ENCODE measurements at regions not wholly inside any gene's neighbourhood (a gene's known extent, or its start where the extent isn't known, plus 50 kb on each side); places are given as distances from the start of the nearest gene placed in this dataset.

DNA sequence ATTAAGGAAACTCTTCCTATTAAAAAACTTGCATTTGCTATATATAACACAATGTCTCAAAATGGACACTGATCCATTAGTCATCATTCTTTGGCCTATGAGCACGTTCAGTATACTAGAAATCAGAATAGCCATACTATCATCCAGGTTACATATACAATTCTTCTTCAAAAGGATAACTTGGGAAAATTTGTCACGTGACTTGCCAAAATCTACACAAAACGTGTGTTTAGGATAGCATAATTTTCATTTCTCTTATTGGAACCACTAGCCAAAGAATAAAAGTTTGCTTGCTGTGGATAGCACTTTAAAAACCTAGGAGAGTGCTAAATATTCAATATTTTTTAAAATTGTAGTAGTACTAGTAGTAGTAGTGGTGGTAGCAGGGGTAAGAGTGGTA is 714.3 kb upstream of the FOXG1 start:
- H3K4me3 ChIP-seq (ENCODE audit: low read length), result no peak overlapping the region
- TF ChIP-seq, protein P1, sequence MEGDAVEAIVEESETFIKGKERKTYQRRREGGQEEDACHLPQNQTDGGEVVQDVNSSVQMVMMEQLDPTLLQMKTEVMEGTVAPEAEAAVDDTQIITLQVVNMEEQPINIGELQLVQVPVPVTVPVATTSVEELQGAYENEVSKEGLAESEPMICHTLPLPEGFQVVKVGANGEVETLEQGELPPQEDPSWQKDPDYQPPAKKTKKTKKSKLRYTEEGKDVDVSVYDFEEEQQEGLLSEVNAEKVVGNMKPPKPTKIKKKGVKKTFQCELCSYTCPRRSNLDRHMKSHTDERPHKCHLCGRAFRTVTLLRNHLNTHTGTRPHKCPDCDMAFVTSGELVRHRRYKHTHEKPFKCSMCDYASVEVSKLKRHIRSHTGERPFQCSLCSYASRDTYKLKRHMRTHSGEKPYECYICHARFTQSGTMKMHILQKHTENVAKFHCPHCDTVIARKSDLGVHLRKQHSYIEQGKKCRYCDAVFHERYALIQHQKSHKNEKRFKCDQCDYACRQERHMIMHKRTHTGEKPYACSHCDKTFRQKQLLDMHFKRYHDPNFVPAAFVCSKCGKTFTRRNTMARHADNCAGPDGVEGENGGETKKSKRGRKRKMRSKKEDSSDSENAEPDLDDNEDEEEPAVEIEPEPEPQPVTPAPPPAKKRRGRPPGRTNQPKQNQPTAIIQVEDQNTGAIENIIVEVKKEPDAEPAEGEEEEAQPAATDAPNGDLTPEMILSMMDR (conservative IDR thresholded peaks at IDR 0.05; ENCODE audit: low read length), result no peak
- DNase-seq (ENCODE audit: low read depth), result no peak

DNA sequence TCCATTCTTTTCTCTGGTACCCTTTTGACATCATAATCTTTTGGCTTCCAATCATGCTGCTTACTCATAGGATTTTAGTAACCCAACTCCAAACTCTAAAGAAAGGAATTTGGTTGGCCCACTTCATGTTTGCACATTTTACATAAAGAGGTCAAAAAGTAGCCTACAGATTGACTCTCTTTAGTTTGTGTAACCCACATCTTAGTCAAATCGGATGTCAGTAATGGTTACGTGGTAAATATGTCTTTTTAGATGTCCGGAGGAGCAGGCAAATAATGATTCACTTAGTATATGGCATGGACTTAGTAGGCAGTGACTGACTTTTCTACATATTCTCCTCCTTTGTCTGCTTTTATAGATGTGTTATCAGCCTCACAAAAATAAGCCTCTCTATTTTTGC is 711.6 kb upstream of the FOXG1 start:
- H3K4me3 ChIP-seq (ENCODE audit: low read length), result no peak overlapping the region
- DNase-seq (ENCODE audit: low read depth), result no peak
- TF ChIP-seq, protein P1 (conservative IDR thresholded peaks at IDR 0.05; ENCODE audit: low read length), result no peak

DNA sequence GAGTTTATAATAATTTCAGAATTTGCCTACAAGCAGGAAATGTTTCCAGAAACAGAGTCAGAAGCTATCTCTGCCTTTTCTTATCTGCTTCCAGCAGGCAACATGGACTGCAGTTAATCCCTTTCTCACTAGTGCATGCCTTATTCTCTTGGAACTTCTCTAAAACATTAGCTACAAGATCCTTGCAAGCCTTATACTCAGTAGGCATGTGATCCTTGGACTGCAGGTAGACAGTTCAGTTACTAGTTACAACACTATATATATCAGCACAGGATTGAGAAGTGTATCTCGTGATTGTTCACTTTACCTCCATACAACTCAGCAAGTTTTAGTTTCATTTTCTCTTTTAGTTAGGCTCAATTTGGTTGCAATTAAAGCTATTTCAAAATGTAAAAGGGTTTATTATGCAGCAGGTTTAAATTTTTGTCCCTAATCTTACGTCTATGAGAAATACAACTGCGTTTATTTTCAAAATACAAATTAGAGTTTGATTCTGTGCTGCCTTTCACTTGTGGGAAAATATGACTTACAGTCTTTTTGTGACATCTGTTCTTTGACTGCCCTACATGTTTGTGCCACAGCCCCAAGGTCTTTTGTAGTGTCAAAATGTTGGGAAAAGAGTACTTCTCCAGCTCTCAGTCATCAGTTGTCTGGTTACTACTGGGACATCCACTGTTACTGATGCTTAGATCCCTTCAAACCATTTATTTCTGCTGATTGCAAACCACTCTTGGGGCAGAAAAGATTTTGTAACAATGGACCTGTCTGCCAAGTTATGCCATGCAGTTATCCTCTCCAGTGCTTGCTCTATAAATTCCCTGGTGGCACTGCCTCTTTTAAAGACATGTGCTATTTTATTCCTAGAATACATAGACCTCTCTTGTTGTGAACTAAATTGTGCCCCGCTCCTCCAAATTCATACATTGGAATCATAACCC is 709.0 kb upstream of the FOXG1 start:
- no peak for DNase-seq (ENCODE audit: low read depth)
- TF ChIP-seq, protein P1 (conservative IDR thresholded peaks at IDR 0.05; ENCODE audit: low read length), result no peak
- H3K4me3 ChIP-seq (ENCODE audit: low read length), result no peak overlapping the region

DNA sequence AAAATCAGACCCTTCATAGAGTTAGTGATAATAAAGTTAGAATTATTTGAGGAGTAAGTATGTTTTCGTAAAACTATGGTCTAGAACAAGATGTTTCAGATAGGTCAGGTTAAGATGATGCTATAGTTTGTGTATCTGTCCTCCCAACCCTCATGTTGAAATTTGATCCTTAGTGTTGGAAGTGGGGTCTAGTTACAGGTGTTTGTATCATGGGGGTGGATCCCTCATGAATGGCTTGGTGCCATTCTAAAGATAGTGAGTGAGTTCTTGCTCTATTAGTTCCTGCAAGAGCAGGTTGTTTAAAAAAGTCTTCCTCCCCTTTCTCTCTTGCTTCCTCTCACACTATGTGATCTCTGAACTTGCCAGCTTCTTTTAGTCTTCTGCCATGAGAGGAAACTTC is 707.3 kb upstream of the FOXG1 start:
- no peak overlapping the region for H3K4me3 ChIP-seq (ENCODE audit: low read length)
- DNase-seq (ENCODE audit: low read depth), result no peak

DNA sequence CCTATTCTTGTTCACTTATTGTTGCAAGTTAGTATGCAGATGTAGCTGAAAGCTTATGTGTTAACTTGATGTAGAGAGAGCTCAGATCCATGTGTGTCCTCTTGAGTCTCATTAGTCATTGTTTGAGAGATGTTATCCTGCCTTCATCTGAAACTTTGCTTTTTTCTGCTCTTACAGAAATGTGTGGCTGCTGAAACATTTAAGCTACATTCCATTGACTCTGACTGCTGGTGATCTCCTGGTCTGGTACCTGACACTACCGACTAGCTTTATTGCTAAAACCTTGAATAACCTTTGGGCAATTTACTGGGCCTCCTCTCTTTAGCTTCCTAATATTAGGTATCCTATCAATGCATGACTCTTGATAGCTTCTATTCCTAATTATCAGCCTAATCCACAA is 705.6 kb upstream of the FOXG1 start:
- TF ChIP-seq, protein P1 (conservative IDR thresholded peaks at IDR 0.05; ENCODE audit: low read length), result no peak

More for the DNA sequence above, 707.3 kb upstream of the FOXG1 start:
- TF ChIP-seq, protein P1 (conservative IDR thresholded peaks at IDR 0.05; ENCODE audit: low read length), result no peak

DNA sequence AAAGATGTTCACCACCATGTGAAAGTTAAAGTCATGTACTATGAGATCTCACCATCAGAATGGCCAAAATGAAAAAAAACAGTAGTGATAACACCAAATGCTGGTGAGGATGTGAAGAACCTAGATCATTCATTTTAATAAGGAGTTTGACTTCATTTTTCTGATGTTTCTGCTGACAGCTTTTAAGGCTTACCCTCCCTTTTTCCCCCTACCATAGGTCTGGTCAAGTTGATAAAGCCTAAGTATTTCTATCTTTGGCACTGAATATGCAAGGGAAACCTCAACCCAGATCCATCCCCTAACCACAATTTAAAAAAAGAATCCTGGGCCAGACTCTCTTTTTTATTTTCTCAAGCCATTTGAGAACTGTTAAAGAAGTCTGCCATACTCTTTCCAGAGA is 689.6 kb upstream of the FOXG1 start:
- TF ChIP-seq, protein P1 (conservative IDR thresholded peaks at IDR 0.05; ENCODE audit: low read length), result no peak
- no peak for DNase-seq (ENCODE audit: low read depth)
- no peak overlapping the region for H3K4me3 ChIP-seq (ENCODE audit: low read length)

More for the DNA sequence above, 705.6 kb upstream of the FOXG1 start:
- no peak overlapping the region for H3K4me3 ChIP-seq (ENCODE audit: low read length)
- DNase-seq (ENCODE audit: low read depth), result no peak

DNA sequence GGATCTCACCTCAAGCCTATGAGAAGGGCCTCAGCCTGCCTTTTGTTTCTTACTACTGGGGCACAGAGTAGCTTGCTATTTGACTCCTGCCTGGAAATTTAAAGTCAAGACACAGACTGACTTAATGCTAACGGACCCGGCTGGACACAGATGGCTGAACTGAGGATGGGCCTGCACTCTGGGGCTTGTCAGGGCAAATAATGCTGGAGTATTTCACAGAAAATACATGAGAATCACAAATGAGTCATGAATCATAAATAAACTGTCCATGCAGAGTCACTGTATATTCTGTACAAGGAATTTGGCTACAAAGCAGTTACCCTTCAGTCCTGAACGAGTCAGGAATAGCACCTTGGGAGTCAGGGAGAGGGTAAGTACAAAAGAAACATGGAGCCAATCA is 683.2 kb upstream of the FOXG1 start:
- no peak for DNase-seq (ENCODE audit: low read depth)
- TF ChIP-seq, protein P1 (conservative IDR thresholded peaks at IDR 0.05; ENCODE audit: low read length), result no peak
- H3K4me3 ChIP-seq (ENCODE audit: low read length), result no peak overlapping the region

Measured in AG10803 (cell line).